ENCODE measurements at regions not wholly inside any gene's neighbourhood (a gene's known extent, or its start where the extent isn't known, plus 50 kb on each side); places are given as distances from the start of the nearest gene placed in this dataset.

- TF ChIP-seq, protein P1, sequence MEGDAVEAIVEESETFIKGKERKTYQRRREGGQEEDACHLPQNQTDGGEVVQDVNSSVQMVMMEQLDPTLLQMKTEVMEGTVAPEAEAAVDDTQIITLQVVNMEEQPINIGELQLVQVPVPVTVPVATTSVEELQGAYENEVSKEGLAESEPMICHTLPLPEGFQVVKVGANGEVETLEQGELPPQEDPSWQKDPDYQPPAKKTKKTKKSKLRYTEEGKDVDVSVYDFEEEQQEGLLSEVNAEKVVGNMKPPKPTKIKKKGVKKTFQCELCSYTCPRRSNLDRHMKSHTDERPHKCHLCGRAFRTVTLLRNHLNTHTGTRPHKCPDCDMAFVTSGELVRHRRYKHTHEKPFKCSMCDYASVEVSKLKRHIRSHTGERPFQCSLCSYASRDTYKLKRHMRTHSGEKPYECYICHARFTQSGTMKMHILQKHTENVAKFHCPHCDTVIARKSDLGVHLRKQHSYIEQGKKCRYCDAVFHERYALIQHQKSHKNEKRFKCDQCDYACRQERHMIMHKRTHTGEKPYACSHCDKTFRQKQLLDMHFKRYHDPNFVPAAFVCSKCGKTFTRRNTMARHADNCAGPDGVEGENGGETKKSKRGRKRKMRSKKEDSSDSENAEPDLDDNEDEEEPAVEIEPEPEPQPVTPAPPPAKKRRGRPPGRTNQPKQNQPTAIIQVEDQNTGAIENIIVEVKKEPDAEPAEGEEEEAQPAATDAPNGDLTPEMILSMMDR (IDR thresholded peaks at IDR 0.05; ENCODE audit: low read depth, low read length, missing control alignments): no peak
- DNase-seq (ENCODE audit: extremely low read depth, low read depth): no peak
- H3K4me3 ChIP-seq (replicated peaks; ENCODE audit: low read depth, low read length): no peak overlapping the region
These were observed 134.9 kb upstream of the ADARB2 start for GRCh38 chr10:1872151-1872726.

DNA sequence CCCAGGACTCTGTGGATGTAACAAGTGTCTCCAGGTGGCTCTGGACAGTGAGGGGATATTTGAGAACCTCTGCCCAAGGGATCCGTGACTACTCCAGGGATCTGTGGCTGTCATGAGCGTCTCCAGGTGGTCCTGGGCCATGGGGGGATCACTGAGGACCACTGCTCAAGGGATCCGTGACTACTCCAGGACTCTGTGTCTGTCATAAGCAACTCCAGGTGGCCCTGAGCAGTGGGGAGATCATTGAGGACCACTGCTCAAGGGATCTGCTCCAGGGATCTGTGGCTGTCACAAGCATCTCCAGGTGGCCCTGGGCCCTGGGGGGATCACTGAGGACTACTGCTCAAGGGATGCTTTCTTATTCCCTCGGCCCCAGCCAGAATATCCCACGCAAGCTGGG is 133.2 kb upstream of the ADARB2 start:
- TF ChIP-seq, protein P1 (IDR thresholded peaks at IDR 0.05; ENCODE audit: low read depth, low read length, missing control alignments): no peak
- H3K4me3 ChIP-seq (replicated peaks; ENCODE audit: low read depth, low read length): no peak overlapping the region
- DNase-seq (ENCODE audit: extremely low read depth, low read depth): no peak

DNA sequence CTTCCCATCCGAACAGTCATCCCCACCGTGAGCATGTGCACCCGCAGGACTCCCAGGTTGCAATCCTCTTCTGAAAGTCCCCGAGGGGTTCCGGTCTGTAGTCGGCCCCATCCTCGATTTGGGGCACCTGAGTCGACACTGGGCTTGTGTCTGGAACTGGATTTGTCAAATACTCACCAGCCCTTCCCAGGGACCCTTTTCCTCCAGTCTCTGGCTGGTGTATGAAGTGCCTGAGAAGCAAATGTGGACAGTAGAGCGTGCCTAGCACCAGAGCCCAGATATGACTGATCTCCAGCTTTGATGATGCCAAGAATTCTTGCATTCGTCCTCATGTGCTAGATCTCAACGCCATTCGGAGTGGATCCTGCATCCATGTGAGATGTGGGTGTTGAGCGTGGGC is 132.5 kb upstream of the ADARB2 start:
- no peak overlapping the region for H3K4me3 ChIP-seq (replicated peaks; ENCODE audit: low read depth, low read length)
- TF ChIP-seq, protein P1 (IDR thresholded peaks at IDR 0.05; ENCODE audit: low read depth, low read length, missing control alignments): no peak
- DNase-seq (ENCODE audit: extremely low read depth, low read depth): no peak

DNA sequence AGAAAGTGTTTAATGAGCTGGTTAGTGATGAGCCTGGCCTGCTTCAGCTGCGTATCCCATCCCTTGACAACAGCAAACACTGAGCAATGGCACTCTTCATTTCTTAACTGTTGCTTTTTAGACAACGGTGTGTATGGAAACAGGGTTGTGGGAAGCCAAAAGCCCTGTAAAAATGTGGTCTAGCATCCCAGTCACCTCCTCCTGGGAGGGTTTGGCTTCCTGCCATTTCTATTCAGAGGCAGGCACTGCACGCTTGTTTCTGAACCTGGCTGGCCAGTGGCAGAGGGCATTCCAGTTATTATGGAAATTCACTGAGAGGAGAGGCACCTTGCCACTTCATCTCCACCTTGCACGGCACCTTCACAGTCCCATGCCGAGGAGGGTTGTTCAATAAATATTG is 123.0 kb upstream of the ADARB2 start:
- no peak overlapping the region for H3K4me3 ChIP-seq (replicated peaks; ENCODE audit: low read depth, low read length)
- TF ChIP-seq, protein P1 (IDR thresholded peaks at IDR 0.05; ENCODE audit: low read depth, low read length, missing control alignments): no peak
- no peak for DNase-seq (ENCODE audit: extremely low read depth, low read depth)

- H3K4me3 ChIP-seq (replicated peaks; ENCODE audit: low read depth, low read length): no peak overlapping the region
- DNase-seq (ENCODE audit: extremely low read depth, low read depth): no peak
- TF ChIP-seq, protein P1 (IDR thresholded peaks at IDR 0.05; ENCODE audit: low read depth, low read length, missing control alignments): no peak
These were observed 121.2 kb upstream of the ADARB2 start for GRCh38 chr10:1858547-1858946.

- TF ChIP-seq, protein P1 (IDR thresholded peaks at IDR 0.05; ENCODE audit: low read depth, low read length, missing control alignments): no peak
- no peak overlapping the region for H3K4me3 ChIP-seq (replicated peaks; ENCODE audit: low read depth, low read length)
- DNase-seq (ENCODE audit: extremely low read depth, low read depth): no peak
These were observed 120.7 kb upstream of the ADARB2 start for GRCh38 chr10:1858048-1858447.

- no peak overlapping the region for H3K4me3 ChIP-seq (replicated peaks; ENCODE audit: low read depth, low read length)
- DNase-seq (ENCODE audit: extremely low read depth, low read depth): no peak
- TF ChIP-seq, protein P1 (IDR thresholded peaks at IDR 0.05; ENCODE audit: low read depth, low read length, missing control alignments): no peak
These were observed 118.6 kb upstream of the ADARB2 start for GRCh38 chr10:1855911-1856310.

Data from HFF-Myc (cell line).